Coronary artery (tissue), 2 donors: ENCODE measurements at regions not wholly inside any gene's neighbourhood (a gene's known extent, or its start where the extent isn't known, plus 50 kb on each side); places are given as distances from the start of the nearest gene placed in this dataset.

Source experiments
- DNase-seq: peaks from one replicate; pipeline ENCODE4 v3.0.0-alpha.2; 2017; ENCODE audit warnings: low spot score
- H3K27ac ChIP-seq, 2 donors: fragments of 200-600 bp; sonication (generic); one replicate each; pipeline ENCODE4 v1.5.1; 2016 to 2019
- H3K4me3 ChIP-seq: fragments of 200-600 bp; sonication (generic); 2 replicates; pipeline ENCODE4 v1.5.1; 2016; ENCODE audit warnings: mild to moderate bottlenecking, moderate library complexity
- CTCF ChIP-seq: fragments of 200-600 bp; sonication (generic); IDR thresholded peaks from one replicate; pipeline ENCODE4 v1.5.1; 2019; ENCODE audit warnings: antibody characterized with exemption

- DNase-seq = no peak
- Histone ChIP-seq H3K4me3 (no peak overlapping the region), H3K27ac (no peak overlapping the region)
- TF ChIP-seq CTCF = no peak
Observed at GRCh38 chr14:41986083-41986645, 379.5 kb downstream of the LRFN5 start.

- no peak for TF ChIP-seq CTCF
- no peak for DNase-seq
- Histone ChIP-seq H3K4me3 (no peak overlapping the region), H3K27ac (no peak overlapping the region)
Observed at GRCh38 chr14:41973178-41973577, 366.5 kb downstream of the LRFN5 start.

GRCh38 chr14:41972531-41972930, 365.9 kb downstream of the LRFN5 start:
- no peak for TF ChIP-seq CTCF
- Histone ChIP-seq H3K4me3 (no peak overlapping the region), H3K27ac (no peak overlapping the region)
- DNase-seq = no peak

- no peak for TF ChIP-seq CTCF
- H3K4me3 ChIP-seq = no peak overlapping the region
- no peak for DNase-seq
- H3K27ac ChIP-seq = no peak overlapping the region
Observed at GRCh38 chr14:41960281-41960680, 353.6 kb downstream of the LRFN5 start.

- Histone ChIP-seq H3K4me3 (no peak overlapping the region), H3K27ac (no peak overlapping the region)
- no peak for DNase-seq
- no peak for TF ChIP-seq CTCF
Observed at GRCh38 chr14:41957459-41957858, 350.8 kb downstream of the LRFN5 start.
